Ovary (tissue), 3 donors: ENCODE measurements at regions not wholly inside any gene's neighbourhood (a gene's known extent, or its start where the extent isn't known, plus 50 kb on each side); places are given as distances from the start of the nearest gene placed in this dataset.

Experiments
- CTCF ChIP-seq, 3 donors: fragments of 450-650 bp in 2 of 3; fragments of 200-600 bp in 1 of 3; IDR thresholded peaks; one replicate each; pipeline versions ENCODE4 v1.5.1 to v1.8.0; 2016 to 2022; ENCODE audit warnings: antibody characterized with exemption in 3 of 3, mild to moderate bottlenecking in 1 of 3
- POLR2A ChIP-seq: fragments of 450-650 bp; IDR thresholded peaks from one replicate; pipeline ENCODE4 v1.6.1; 2017; ENCODE audit warnings: antibody characterized with exemption, mild to moderate bottlenecking, moderate library complexity
- donor health status: DM: no; HTN: no; CAD: no.

GRCh38 chr4:187127456-187127855 lies 403.8 kb upstream of the FAT1 start:
- TF ChIP-seq POLR2A (no peak), CTCF (IDR thresholded peaks at IDR 0.05) (no peak)
